ENCODE measurements at regions not wholly inside any gene's neighbourhood (a gene's known extent, or its start where the extent isn't known, plus 50 kb on each side); places are given as distances from the start of the nearest gene placed in this dataset.
A peak's percentile ranks its signal among the peaks of the same experiment; 100 is the strongest.
"Not testable (repeated sequence)": the region's sequence is repeated elsewhere in the genome, so short reads cannot be mapped to it uniquely, and the experiment has no call there.

DNA sequence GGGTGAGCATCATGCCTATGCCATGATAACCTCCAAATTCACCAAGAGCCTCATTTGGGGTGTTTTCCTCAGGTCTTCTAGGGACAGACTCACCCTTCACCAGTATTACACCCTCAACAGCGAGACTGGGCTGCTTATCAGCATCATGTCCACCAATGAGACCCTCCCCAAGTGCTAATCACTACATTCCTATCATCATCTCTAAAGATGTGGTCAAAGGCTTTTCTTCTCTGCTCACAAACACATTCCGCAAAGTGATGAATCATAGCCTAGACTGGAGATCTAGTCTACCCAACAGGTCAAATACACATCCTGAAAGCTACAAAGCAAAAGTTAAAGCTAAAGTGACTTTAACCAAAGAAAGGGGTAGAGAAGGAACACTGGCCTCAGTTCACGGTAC lies 75.3 kb upstream of the C7orf33 start:
- no peak for DNase-seq

- no peak for DNase-seq
Measured at GRCh38 chr7:148515728-148516695, 74.6 kb upstream of the C7orf33 start.

GRCh38 chr7:148519386-148519785 lies 71.2 kb upstream of the C7orf33 start:
- not testable (repeated sequence) for DNase-seq

- DNase-seq, result no peak
Measured at GRCh38 chr7:148521271-148521670, 69.3 kb upstream of the C7orf33 start.

- no peak for DNase-seq
Measured at GRCh38 chr7:148523550-148523949, 67.0 kb upstream of the C7orf33 start.

- no peak for DNase-seq
Measured at GRCh38 chr7:148524479-148525224, 65.9 kb upstream of the C7orf33 start.

DNA sequence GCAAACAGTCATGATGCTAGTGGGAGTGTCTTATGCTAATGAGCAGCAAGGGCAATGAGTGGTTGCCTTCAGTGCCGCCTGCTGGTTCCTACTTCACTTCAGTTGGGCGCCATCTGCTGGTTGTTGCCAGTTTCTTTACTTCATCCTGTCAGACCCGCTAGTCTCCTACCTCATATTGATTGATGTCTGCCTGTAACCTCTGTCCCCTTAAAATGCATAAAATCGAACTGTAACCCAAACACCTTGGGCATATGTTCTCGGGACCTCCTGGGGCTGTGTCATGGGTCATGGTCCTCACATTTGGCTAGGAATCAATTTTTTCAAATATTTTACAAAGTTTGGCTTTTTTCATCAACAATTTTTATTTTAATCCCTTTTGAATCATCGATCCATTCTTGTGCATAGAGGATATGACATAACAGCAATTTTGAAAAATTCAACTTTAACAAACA lies 62.8 kb upstream of the C7orf33 start:
- DNase-seq, result peak; percentile 73

GRCh38 chr7:148535217-148535616 lies 55.3 kb upstream of the C7orf33 start:
- DNase-seq, result no peak

GRCh38 chr7:148537435-148537834 lies 53.1 kb upstream of the C7orf33 start:
- DNase-seq, result no peak

DNA sequence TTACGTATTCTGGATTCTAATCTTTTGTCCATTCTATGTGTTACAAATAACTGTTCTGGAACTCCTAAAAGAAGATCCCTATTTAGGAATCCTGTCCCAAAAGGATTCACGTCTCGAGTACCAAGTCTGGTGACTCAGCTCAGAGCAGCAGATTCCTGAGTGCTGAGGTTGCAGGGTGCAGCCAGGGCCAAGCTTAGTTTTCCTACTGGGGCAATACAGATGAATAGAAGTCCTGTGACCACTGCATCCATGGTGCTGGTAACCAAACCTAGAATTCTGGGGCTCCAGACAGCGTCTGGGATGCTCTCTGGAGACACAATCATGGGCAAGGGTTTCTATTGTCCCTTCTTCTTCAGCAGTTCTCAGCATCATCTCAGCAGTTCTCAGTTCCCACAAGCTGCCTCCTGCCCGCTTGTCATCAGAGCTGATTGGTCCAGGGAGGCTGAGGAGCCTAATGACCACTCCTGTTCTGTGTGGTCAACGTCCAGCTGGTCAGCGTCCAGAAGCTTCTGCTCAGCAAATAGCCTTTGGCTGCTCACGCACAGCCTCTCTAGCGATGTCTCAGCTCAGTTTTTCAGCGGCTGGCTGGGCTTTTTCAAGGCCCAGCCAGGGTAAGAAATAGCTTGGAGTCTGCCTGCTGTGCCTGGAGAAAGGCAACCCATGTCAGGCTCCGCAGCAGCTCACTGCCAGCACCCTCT lies 50.4 kb upstream of the C7orf33 start:
- no peak for DNase-seq
